Esophagus squamous epithelium (tissue), 5 donors: ENCODE measurements at regions not wholly inside any gene's neighbourhood (a gene's known extent, or its start where the extent isn't known, plus 50 kb on each side); places are given as distances from the start of the nearest gene placed in this dataset.

Experiments
- DNase-seq: peaks from one replicate; lab custom pipeline; 2025; lab: John Stamatoyannopoulos, UW
- H3K27ac ChIP-seq, 4 donors: fragments of 200-600 bp; sonication (generic); one replicate each; pipeline ENCODE4 v1.5.1; 2016 to 2019; ENCODE audit warnings: mild to moderate bottlenecking in 1 of 4
- H3K27me3 ChIP-seq, 4 donors: fragments of 200-600 bp; sonication (generic); 1 replicate in 3 of 4; 2 replicates in 1 of 4; pipeline versions ENCODE4 v1.5.1 to v1.6.0; 2017 to 2021; ENCODE audit warnings: antibody characterized with exemption in 1 of 4
- H3K36me3 ChIP-seq, 3 donors: fragments of 200-600 bp; sonication (generic); one replicate each; pipeline ENCODE4 v1.5.1; 2016 to 2019
- H3K4me1 ChIP-seq, 3 donors: fragments of 200-600 bp; sonication (generic); one replicate each; pipeline ENCODE4 v1.5.1; 2017 to 2019
- H3K4me3 ChIP-seq, 4 donors: fragments of 200-600 bp; sonication (generic); 1 replicate in 3 of 4; 2 replicates in 1 of 4; pipeline ENCODE4 v1.5.1; 2016 to 2019; ENCODE audit warnings: mild to moderate bottlenecking in 2 of 4, moderate library complexity in 1 of 4
- H3K9me3 ChIP-seq, 3 donors: fragments of 200-600 bp; sonication (generic); one replicate each; pipeline ENCODE4 v1.5.1; 2016 to 2019
- CTCF ChIP-seq, 6 experiments: fragments of 450-650 bp in 4 of 6; fragments of 200-600 bp in 2 of 6; sonication (generic) in 2 of 6; IDR thresholded peaks; one replicate each; pipeline ENCODE4 v1.5.1; 2016 to 2019; ENCODE audit warnings: antibody characterized with exemption in 6 of 6, mild to moderate bottlenecking in 4 of 6, moderate library complexity in 4 of 6
- POLR2A ChIP-seq, 4 donors: fragments of 450-650 bp; IDR thresholded peaks; one replicate each; pipeline ENCODE4 v1.6.1; 2017; ENCODE audit warnings: antibody characterized with exemption in 4 of 4, mild to moderate bottlenecking in 4 of 4, moderate library complexity in 3 of 4
- WGBS, 2 donors: methylation state at CpG; one replicate each; pipeline ENCODE4 v1.1.5; 2018; 5-methylcytosine and 5-hydroxymethylcytosine counted together
- intact Hi-C: fragments of 100-400 bp; cut with DNase I; formaldehyde crosslinking; loops from one replicate; pipeline ENCODE4 v1.15.0; 2022
- donor health status: DM: yes; HTN: yes; CAD: no.

DNA sequence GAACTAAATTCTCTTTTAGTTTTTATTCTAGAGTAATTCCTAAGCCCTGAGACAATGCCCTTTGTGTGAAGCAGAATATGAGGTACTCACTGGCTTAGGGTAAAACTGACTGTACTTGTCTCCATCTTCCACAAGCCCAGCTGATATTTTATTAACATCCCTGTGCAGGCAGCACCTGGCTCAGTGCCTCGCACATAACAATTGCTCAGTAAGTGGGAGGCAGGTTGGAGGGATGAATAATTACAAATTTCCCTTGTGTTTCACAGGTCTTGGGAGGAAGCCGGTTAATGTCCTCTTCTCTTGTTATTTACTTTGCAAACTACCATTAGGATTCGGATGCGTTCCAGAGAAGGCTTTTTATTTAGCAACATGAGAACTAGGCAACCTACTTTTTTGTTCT is 249.8 kb upstream of the FSHR start:
- WGBS, 2 donors: 32 to 49% methylated on average over 4 of the region's 4 CpGs
- no peaks in the 10 kb centered on the region for H3K36me3 ChIP-seq
- no peaks in the 10 kb centered on the region for H3K4me1 ChIP-seq
- intact Hi-C loops: no loop called here
- TF ChIP-seq POLR2A (IDR thresholded peaks at IDR 0.05) (no peak), CTCF (IDR thresholded peaks at IDR 0.05) (no peak)
- H3K9me3 ChIP-seq: no peaks in the 10 kb centered on the region
- H3K4me3 ChIP-seq: no peak overlapping the region
- no peak overlapping the region for H3K27ac ChIP-seq
- H3K27me3 ChIP-seq: no peaks in the 10 kb centered on the region
- DNase-seq: no peak

- WGBS, 2 donors: 53 to 74% methylated on average over 2 of the region's 2 CpGs
- H3K27me3 ChIP-seq: no peaks in the 10 kb centered on the region
- H3K9me3 ChIP-seq: no peaks in the 10 kb centered on the region
- no peaks in the 10 kb centered on the region for H3K36me3 ChIP-seq
- TF ChIP-seq POLR2A (IDR thresholded peaks at IDR 0.05): no peak
- TF ChIP-seq CTCF (IDR thresholded peaks at IDR 0.05): no peak
- intact Hi-C loops: no loop called here
- H3K4me1 ChIP-seq: no peaks in the 10 kb centered on the region
- no peak overlapping the region for H3K27ac ChIP-seq
- H3K4me3 ChIP-seq: no peak overlapping the region
- DNase-seq: no peak
These were observed 249.3 kb upstream of the FSHR start for GRCh38 chr2:49403637-49404036.

DNA sequence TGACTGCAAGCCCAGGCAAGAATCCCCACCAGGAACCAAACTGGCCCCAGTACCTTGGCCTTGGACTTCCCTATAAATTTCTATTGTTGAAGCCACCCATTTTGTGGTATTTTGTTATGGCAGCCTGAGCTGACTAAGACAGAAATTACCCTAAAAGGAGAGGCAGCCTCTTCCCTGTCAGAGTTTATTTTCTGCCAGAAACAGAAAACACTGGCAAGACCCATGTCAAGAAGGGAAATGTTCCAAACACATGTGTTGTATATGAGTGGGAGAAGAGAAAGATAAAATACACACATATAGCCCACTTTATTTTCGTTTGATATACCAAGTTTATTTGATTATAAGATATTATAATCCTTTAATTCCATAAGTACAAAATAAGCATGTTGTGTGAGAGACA is 225.1 kb upstream of the FSHR start:
- no peak for TF ChIP-seq POLR2A (IDR thresholded peaks at IDR 0.05)
- TF ChIP-seq CTCF (IDR thresholded peaks at IDR 0.05): no peak
- Histone ChIP-seq H3K4me3 (no peak overlapping the region), H3K36me3 (no peaks in the 10 kb centered on the region), H3K27ac (no peak overlapping the region), H3K27me3 (no peaks in the 10 kb centered on the region), H3K4me1 (no peaks in the 10 kb centered on the region), H3K9me3 (no peaks in the 10 kb centered on the region)
- no peak for DNase-seq
- WGBS, 2 donors: 17 to 47% methylated on average over 1 of the region's 1 CpG
- intact Hi-C loops: no loop called here

GRCh38 chr2:49371128-49371701 is 216.9 kb upstream of the FSHR start:
- Histone ChIP-seq H3K9me3 (no peaks in the 10 kb centered on the region), H3K27me3 (no peaks in the 10 kb centered on the region), H3K27ac (no peak overlapping the region), H3K4me3 (no peak overlapping the region), H3K4me1 (no peaks in the 10 kb centered on the region), H3K36me3 (no peaks in the 10 kb centered on the region)
- intact Hi-C loops: no loop called here
- no peak for DNase-seq
- TF ChIP-seq POLR2A (IDR thresholded peaks at IDR 0.05) (no peak), CTCF (IDR thresholded peaks at IDR 0.05) (no peak)

GRCh38 chr2:49369650-49370049 is 215.3 kb upstream of the FSHR start:
- H3K4me1 ChIP-seq: no peaks in the 10 kb centered on the region
- no peaks in the 10 kb centered on the region for H3K27me3 ChIP-seq
- H3K4me3 ChIP-seq: no peak overlapping the region
- intact Hi-C loops: no loop called here
- no peak for TF ChIP-seq CTCF (IDR thresholded peaks at IDR 0.05)
- no peak for TF ChIP-seq POLR2A (IDR thresholded peaks at IDR 0.05)
- 69 to 76% methylated on average over 6 of the region's 6 CpGs for WGBS, 2 donors
- no peak for DNase-seq
- H3K27ac ChIP-seq: no peak overlapping the region
- no peaks in the 10 kb centered on the region for H3K9me3 ChIP-seq
- H3K36me3 ChIP-seq: no peaks in the 10 kb centered on the region
